ENCODE measurements at regions not wholly inside any gene's neighbourhood (a gene's known extent, or its start where the extent isn't known, plus 50 kb on each side); places are given as distances from the start of the nearest gene placed in this dataset.

GRCh38 chr12:3375326-3375725 lies 115.7 kb upstream of the PRMT8 start:
- ATAC-seq (ENCODE audit: low read depth) (no peak), DNase-seq (ENCODE audit: low spot score) (no peak)
- no peak overlapping the region for H3K4me3 ChIP-seq (ENCODE audit: severe bottlenecking)
- TF ChIP-seq, protein P1, sequence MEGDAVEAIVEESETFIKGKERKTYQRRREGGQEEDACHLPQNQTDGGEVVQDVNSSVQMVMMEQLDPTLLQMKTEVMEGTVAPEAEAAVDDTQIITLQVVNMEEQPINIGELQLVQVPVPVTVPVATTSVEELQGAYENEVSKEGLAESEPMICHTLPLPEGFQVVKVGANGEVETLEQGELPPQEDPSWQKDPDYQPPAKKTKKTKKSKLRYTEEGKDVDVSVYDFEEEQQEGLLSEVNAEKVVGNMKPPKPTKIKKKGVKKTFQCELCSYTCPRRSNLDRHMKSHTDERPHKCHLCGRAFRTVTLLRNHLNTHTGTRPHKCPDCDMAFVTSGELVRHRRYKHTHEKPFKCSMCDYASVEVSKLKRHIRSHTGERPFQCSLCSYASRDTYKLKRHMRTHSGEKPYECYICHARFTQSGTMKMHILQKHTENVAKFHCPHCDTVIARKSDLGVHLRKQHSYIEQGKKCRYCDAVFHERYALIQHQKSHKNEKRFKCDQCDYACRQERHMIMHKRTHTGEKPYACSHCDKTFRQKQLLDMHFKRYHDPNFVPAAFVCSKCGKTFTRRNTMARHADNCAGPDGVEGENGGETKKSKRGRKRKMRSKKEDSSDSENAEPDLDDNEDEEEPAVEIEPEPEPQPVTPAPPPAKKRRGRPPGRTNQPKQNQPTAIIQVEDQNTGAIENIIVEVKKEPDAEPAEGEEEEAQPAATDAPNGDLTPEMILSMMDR (IDR thresholded peaks at IDR 0.05; ENCODE audit: poor library complexity, severe bottlenecking) = no peak
- H3K27ac ChIP-seq (ENCODE audit: poor library complexity, severe bottlenecking) = no peak overlapping the region
- H3K36me3 ChIP-seq (ENCODE audit: low read depth) = no peaks in the 10 kb centered on the region
- no peaks in the 10 kb centered on the region for H3K9me3 ChIP-seq (ENCODE audit: severe bottlenecking)
- H3K27me3 ChIP-seq (ENCODE audit: insufficient read depth, poor library complexity, severe bottlenecking) = peaks cover 4% of the 10 kb centered on the region
- no peaks in the 10 kb centered on the region for H3K4me1 ChIP-seq (ENCODE audit: insufficient read depth, poor library complexity, severe bottlenecking)

DNA sequence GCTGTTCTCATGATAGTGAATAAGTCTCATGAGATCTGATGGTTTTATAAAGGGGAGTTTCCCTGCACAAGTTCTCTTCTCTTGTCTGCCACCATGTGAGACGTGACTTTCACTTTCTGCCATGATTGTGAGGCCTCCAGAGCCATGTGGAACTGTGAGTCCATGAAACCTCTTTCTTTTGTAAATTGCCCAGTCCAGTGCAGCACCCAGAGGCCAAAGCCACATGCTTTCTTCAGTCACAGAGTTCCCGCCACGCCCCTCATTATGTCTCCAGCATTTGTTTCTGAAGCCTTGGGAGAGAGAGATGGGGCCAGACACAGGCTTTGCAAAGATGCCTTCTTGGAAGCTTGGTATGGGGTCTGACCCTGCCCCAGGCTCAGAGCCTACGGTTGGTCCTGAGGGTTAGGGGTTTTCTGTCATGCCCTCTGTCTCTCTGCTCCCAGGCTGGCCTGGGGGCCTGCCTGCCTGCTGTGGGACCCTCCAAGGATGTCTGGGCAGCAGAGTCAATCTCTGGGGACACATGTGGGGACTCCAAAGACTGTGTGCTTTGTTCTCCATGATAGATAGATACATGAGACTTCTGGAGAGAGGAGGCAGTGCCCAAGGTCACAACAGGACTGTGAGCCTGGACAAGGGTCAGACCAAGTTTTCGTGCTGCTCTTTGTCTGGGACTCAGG lies 114.1 kb upstream of the PRMT8 start:
- no peaks in the 10 kb centered on the region for H3K36me3 ChIP-seq (ENCODE audit: low read depth)
- H3K27ac ChIP-seq (ENCODE audit: poor library complexity, severe bottlenecking) = no peak overlapping the region
- ATAC-seq (ENCODE audit: low read depth) (no peak), DNase-seq (ENCODE audit: low spot score) (no peak)
- TF ChIP-seq, protein P1 (IDR thresholded peaks at IDR 0.05; ENCODE audit: poor library complexity, severe bottlenecking) = no peak
- no peaks in the 10 kb centered on the region for H3K27me3 ChIP-seq (ENCODE audit: insufficient read depth, poor library complexity, severe bottlenecking)
- H3K9me3 ChIP-seq (ENCODE audit: severe bottlenecking) = no peaks in the 10 kb centered on the region
- no peak overlapping the region for H3K4me3 ChIP-seq (ENCODE audit: severe bottlenecking)
- H3K4me1 ChIP-seq (ENCODE audit: insufficient read depth, poor library complexity, severe bottlenecking) = no peaks in the 10 kb centered on the region

- Histone ChIP-seq H3K9me3 (ENCODE audit: severe bottlenecking) (no peaks in the 10 kb centered on the region), H3K36me3 (ENCODE audit: low read depth) (no peaks in the 10 kb centered on the region), H3K27me3 (ENCODE audit: insufficient read depth, poor library complexity, severe bottlenecking) (no peaks in the 10 kb centered on the region), H3K4me1 (ENCODE audit: insufficient read depth, poor library complexity, severe bottlenecking) (no peaks in the 10 kb centered on the region), H3K4me3 (ENCODE audit: severe bottlenecking) (no peak overlapping the region), H3K27ac (ENCODE audit: poor library complexity, severe bottlenecking) (no peak overlapping the region)
- ATAC-seq (ENCODE audit: low read depth) = 0 out of 3 replicates have a peak, but pooled peaks have one; percentile 27
- TF ChIP-seq, protein P1 (IDR thresholded peaks at IDR 0.05; ENCODE audit: poor library complexity, severe bottlenecking) = no peak
- DNase-seq (ENCODE audit: low spot score) = no peak
Observed at GRCh38 chr12:3378655-3379054, 112.3 kb upstream of the PRMT8 start.

GRCh38 chr12:3379079-3379478 lies 111.9 kb upstream of the PRMT8 start:
- ATAC-seq (ENCODE audit: low read depth) (no peak), DNase-seq (ENCODE audit: low spot score) (no peak)
- Histone ChIP-seq H3K9me3 (ENCODE audit: severe bottlenecking) (no peaks in the 10 kb centered on the region), H3K27ac (ENCODE audit: poor library complexity, severe bottlenecking) (no peak overlapping the region), H3K27me3 (ENCODE audit: insufficient read depth, poor library complexity, severe bottlenecking) (no peaks in the 10 kb centered on the region), H3K4me1 (ENCODE audit: insufficient read depth, poor library complexity, severe bottlenecking) (no peaks in the 10 kb centered on the region), H3K36me3 (ENCODE audit: low read depth) (no peaks in the 10 kb centered on the region), H3K4me3 (ENCODE audit: severe bottlenecking) (no peak overlapping the region)
- TF ChIP-seq, protein P1 (IDR thresholded peaks at IDR 0.05; ENCODE audit: poor library complexity, severe bottlenecking) = no peak

Data from RWPE2 (cell line).